GM12872 (cell line): ENCODE measurements at regions not wholly inside any gene's neighbourhood (a gene's known extent, or its start where the extent isn't known, plus 50 kb on each side); places are given as distances from the start of the nearest gene placed in this dataset.

Experiments
- TF ChIP-seq, protein P1 (sequence below): IDR thresholded peaks from 3 replicates; pipeline ENCODE4 v1.5.1; 2011; ENCODE audit warnings: low read depth, mild to moderate bottlenecking, low read length, moderate library complexity; ENCODE audit not compliant: insufficient read depth

DNA sequence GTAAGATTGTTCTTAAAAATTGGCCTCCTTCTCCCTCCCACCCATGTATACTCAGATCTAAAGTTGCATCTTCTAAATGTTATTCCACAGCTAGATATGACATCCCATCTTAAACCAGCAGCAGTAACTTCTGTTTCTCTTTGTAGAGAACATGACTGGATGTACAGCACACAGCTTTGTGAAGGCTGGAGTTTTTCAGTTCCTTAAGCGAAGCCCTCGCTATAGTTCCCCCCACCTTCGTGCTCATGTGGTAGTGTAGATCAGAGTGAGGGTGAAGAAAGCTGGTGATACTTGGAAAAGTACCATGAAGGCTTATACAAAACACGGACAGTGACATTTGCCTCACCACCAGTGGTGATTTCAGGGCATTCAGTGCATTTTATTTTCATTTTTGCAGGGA lies 137.5 kb downstream of the MAT2B start:
- TF ChIP-seq, protein P1, sequence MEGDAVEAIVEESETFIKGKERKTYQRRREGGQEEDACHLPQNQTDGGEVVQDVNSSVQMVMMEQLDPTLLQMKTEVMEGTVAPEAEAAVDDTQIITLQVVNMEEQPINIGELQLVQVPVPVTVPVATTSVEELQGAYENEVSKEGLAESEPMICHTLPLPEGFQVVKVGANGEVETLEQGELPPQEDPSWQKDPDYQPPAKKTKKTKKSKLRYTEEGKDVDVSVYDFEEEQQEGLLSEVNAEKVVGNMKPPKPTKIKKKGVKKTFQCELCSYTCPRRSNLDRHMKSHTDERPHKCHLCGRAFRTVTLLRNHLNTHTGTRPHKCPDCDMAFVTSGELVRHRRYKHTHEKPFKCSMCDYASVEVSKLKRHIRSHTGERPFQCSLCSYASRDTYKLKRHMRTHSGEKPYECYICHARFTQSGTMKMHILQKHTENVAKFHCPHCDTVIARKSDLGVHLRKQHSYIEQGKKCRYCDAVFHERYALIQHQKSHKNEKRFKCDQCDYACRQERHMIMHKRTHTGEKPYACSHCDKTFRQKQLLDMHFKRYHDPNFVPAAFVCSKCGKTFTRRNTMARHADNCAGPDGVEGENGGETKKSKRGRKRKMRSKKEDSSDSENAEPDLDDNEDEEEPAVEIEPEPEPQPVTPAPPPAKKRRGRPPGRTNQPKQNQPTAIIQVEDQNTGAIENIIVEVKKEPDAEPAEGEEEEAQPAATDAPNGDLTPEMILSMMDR: no peak

DNA sequence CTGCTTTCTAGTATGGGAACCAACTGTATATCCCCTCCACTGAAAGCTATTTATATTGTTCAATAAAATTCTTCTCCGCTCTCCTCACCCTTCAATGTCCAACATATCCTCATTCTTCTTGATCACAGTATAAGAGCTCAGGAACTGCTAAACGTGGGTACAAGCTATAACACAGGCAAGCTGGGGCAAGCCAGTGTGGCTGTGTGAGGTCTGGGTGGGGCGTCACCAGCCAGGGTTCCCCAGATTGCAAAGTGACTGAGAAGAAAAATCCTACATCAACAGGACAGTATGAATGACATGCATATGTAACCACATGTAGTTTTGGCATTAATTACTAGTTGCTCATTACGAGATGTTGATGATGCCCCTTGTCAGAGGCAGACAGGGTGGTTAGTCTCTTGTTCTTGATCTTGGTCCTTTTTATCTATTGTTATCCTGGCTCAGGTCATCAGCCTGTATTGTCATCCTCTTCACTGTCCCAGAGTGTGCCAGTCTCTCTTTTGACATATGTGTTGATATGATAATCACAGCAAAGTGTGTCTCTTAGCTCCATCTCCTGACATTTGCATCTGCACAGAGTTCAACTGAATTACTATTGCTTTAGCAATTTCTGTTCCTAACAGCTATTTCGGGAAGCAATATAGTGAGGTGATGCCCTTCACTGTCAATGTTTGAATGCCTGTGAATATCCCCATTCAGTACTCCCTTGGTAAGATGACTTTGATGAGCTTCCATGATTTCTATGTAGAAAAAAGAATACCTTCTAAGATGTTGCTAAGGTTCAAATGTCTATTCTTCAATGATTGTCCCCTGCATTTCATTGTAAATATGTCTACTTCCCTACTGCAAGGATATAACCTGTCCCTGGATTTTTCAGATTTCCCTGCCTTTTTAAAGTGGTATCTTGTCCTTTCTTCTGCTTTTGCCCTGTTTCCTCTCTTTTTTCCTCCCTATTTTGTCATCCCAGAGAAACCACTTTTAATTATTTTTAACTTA lies 140.3 kb downstream of the MAT2B start:
- TF ChIP-seq, protein P1: no peak

DNA sequence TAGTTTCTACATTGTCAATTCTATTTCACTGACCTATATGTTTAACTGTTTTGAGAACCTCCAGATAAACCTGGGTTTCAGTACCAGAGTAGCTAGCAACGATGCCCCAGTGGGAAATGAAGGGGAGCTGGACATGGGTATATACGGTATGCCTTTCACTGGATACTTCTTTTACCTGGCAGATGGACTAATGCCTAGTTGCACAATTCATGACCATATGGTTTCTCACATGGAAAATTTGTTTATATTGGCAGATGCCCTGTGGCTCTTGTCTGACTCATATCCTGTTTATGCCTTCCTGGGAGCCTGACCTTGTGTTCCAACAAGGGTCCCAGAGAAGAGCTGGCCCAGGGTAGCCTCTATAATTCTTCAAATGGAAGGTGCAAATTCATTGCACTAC lies 144.1 kb downstream of the MAT2B start:
- TF ChIP-seq, protein P1: no peak

DNA sequence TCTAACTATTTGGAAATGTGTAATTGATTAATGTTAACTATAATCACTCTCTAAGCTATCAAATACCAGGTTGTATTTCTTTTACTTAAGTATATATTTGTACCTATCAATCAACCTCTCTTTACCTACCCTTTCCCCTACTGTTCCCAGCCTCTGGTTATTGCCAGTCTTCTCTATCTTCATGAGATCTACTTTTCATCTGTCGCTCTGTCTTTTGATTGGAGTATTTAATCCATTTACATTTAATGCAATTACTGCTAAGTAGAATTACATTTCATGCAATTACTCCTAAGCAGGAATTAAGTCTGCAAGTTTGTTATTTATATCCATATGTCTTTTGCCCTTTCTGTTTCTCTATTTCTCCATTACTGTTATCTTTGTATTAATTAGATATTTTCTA lies 148.1 kb downstream of the MAT2B start:
- TF ChIP-seq, protein P1: no peak

DNA sequence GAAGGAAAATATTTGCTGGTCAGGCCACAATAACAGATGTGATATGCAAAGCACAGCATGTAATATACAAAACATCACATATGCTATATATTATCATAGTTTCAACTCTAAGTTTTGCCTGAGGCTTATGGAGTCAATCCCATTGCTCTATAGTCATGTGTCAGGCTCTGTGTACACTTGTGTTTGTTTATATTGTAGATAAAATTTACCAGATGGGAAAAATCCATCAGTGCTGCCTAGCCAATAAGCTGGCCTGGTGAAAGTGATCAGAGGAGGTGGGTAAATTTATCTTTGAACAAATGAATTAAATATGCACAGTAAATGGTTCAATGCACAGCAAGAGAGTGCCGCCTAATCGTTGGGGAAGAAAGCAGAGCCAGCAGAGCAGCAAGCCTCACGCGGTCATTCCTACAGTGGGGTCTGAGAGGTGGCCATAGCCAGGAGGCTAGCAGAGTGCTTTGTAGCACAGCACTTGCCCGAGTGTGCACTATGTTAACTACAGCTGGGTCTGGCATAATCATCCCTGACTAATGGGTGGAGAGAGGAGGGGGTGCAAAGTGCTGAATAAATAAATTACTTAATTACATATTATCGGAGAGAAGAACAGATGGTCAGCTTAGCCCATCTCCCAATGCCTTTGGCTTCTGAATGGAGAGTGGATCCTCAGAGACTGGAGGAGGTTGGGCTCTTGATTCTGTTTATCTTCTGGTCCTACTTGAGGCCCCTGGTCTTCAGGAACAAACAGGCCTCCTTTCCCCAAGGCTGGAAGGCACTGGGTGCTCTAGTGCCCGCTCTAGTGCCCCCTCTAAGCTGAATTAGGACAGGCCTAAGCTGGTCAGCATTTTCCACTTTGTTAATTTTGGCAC lies 153.5 kb downstream of the MAT2B start:
- TF ChIP-seq, protein P1: no peak

DNA sequence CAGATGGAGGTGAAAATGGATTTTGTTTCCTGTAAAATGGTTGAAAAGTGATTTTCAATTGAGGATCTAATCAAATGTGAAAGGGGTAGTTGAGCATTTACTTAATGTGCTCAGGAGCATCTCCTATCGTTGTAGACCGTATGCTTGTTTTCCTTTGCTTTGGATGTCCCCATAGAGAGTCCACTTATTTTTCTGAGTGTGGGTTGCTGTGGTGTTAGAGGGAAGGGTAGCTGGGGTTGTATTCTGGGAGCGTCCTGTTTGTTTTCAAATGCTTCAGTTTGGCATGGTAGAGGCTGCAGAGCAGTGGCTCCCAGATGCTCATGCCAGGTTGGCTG lies 154.1 kb downstream of the MAT2B start:
- TF ChIP-seq, protein P1: no peak

DNA sequence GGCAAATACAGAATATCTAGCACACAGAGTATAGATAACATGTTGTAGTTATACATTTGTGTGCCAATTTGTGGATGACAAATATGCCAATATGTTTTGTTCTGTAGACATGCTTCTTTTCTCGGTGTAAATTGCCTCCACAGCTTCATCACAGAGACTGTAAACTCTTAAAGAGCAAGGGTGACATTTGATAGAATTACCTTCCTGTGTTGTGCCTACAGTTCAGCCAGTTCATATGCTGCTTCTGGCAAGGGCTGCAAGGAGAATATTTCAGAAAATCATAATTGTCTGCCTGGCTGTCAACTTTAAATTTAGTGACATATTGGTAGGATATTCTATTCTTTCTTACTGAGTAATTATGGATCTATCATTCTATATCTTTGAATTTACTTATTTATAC lies 155.1 kb downstream of the MAT2B start:
- TF ChIP-seq, protein P1: no peak
